SK-N-MC (cell line): ENCODE measurements at regions not wholly inside any gene's neighbourhood (a gene's known extent, or its start where the extent isn't known, plus 50 kb on each side); places are given as distances from the start of the nearest gene placed in this dataset.

ENCODE experiments used
- DNase-seq: peaks from one replicate; pipeline ENCODE4 v3.0.0-alpha.2; 2011; ENCODE audit warnings: low read depth, low spot score
- H3K27ac ChIP-seq: fragments of 200-600 bp; sonication (generic); 2 replicates; pipeline ENCODE4 v1.5.1; 2016; ENCODE audit warnings: mixed run types
- H3K36me3 ChIP-seq: fragments of 200-600 bp; sonication (generic); 2 replicates; pipeline ENCODE4 v1.6.1; 2017; ENCODE audit warnings: antibody characterized with exemption, low read length, mixed read lengths; ENCODE audit not compliant: insufficient read depth
- H3K4me3 ChIP-seq: fragments of 200-600 bp; sonication (generic); 2 replicates; pipeline ENCODE4 v1.5.1; 2016
- H3K9ac ChIP-seq: fragments of 200-600 bp; sonication (generic); 2 replicates; pipeline ENCODE4 v1.8.0; 2017; ENCODE audit warnings: mixed run types, mixed read lengths; ENCODE audit not compliant: insufficient read length
- H3K9me3 ChIP-seq: fragments of 200-600 bp; sonication (generic); 2 replicates; pipeline ENCODE4 v1.6.1; 2017; ENCODE audit warnings: low read depth, mild to moderate bottlenecking, antibody characterized with exemption, low read length, moderate library complexity, mixed read lengths
- EZH2 ChIP-seq: fragments of 200-600 bp; sonication (generic); IDR thresholded peaks from one replicate; pipeline ENCODE4 v1.6.1; 2017; ENCODE audit warnings: antibody characterized with exemption
- FOXP2 ChIP-seq: optimal IDR thresholded peaks from 2 replicates; pipeline ENCODE3; 2011; ENCODE audit warnings: mild to moderate bottlenecking, moderate library complexity; ENCODE audit not compliant: insufficient read depth; ENCODE audit errors: extremely low read length, control extremely low read depth
- POLR2AphosphoS5 ChIP-seq: IDR thresholded peaks from 2 replicates; pipeline ENCODE4 v1.6.1; 2012; ENCODE audit warnings: mild to moderate bottlenecking, low read depth, low read length, borderline replicate concordance

GRCh38 chr17:33583518-33584417 is 290.7 kb upstream of the ASIC2 start:
- no peak overlapping the region for H3K4me3 ChIP-seq
- TF ChIP-seq FOXP2, result no peak
- no peak for TF ChIP-seq EZH2
- no peak for TF ChIP-seq POLR2AphosphoS5
- H3K36me3 ChIP-seq, result no peaks in the 10 kb centered on the region
- no peak for DNase-seq
- H3K9ac ChIP-seq, result no peak overlapping the region
- H3K27ac ChIP-seq, result no peak overlapping the region
- H3K9me3 ChIP-seq, result no peaks in the 10 kb centered on the region

- no peak for DNase-seq
These were observed 300.9 kb upstream of the ASIC2 start for GRCh38 chr17:33593991-33594390.

GRCh38 chr17:33595828-33596227 is 302.7 kb upstream of the ASIC2 start:
- no peak overlapping the region for H3K27ac ChIP-seq
- H3K4me3 ChIP-seq, result no peak overlapping the region
- DNase-seq, result no peak
- no peak overlapping the region for H3K9ac ChIP-seq
- TF ChIP-seq EZH2, result no peak
- no peak for TF ChIP-seq POLR2AphosphoS5
- no peak for TF ChIP-seq FOXP2
- no peaks in the 10 kb centered on the region for H3K9me3 ChIP-seq
- H3K36me3 ChIP-seq, result no peaks in the 10 kb centered on the region

More at GRCh38 chr17:33593991-33594390, 300.9 kb upstream of the ASIC2 start:
- Histone ChIP-seq H3K27ac (no peak overlapping the region), H3K9ac (no peak overlapping the region), H3K4me3 (no peak overlapping the region), H3K9me3 (no peaks in the 10 kb centered on the region), H3K36me3 (no peaks in the 10 kb centered on the region)
- TF ChIP-seq FOXP2 (no peak), EZH2 (no peak), POLR2AphosphoS5 (no peak)

- Histone ChIP-seq H3K27ac (no peak overlapping the region), H3K4me3 (no peak overlapping the region), H3K9me3 (no peaks in the 10 kb centered on the region), H3K36me3 (no peaks in the 10 kb centered on the region), H3K9ac (no peak overlapping the region)
- DNase-seq, result no peak
- no peak for TF ChIP-seq FOXP2
These were observed 303.8 kb upstream of the ASIC2 start for GRCh38 chr17:33596899-33597298.

GRCh38 chr17:33598797-33599196 is 305.7 kb upstream of the ASIC2 start:
- H3K9ac ChIP-seq, result no peak overlapping the region
- no peak for DNase-seq
- TF ChIP-seq FOXP2 (no peak), EZH2 (no peak), POLR2AphosphoS5 (no peak)

GRCh38 chr17:33602981-33603380 is 309.9 kb upstream of the ASIC2 start:
- Histone ChIP-seq H3K4me3 (no peak overlapping the region), H3K27ac (no peak overlapping the region), H3K9me3 (no peaks in the 10 kb centered on the region), H3K36me3 (no peaks in the 10 kb centered on the region), H3K9ac (no peak overlapping the region)
- TF ChIP-seq FOXP2 (no peak), EZH2 (no peak), POLR2AphosphoS5 (no peak)
- DNase-seq, result no peak

More at GRCh38 chr17:33598797-33599196, 305.7 kb upstream of the ASIC2 start:
- Histone ChIP-seq H3K27ac (no peak overlapping the region), H3K9me3 (no peaks in the 10 kb centered on the region), H3K36me3 (no peaks in the 10 kb centered on the region), H3K4me3 (no peak overlapping the region)

- H3K36me3 ChIP-seq, result no peaks in the 10 kb centered on the region
- TF ChIP-seq EZH2 (no peak), POLR2AphosphoS5 (no peak)
- H3K27ac ChIP-seq, result no peak overlapping the region
These were observed 310.7 kb upstream of the ASIC2 start for GRCh38 chr17:33603789-33604188.

GRCh38 chr17:33611532-33611931 is 318.4 kb upstream of the ASIC2 start:
- no peak overlapping the region for H3K9ac ChIP-seq
- H3K9me3 ChIP-seq, result no peaks in the 10 kb centered on the region
- no peak overlapping the region for H3K4me3 ChIP-seq
- no peak for DNase-seq
- H3K36me3 ChIP-seq, result no peaks in the 10 kb centered on the region
- no peak overlapping the region for H3K27ac ChIP-seq
- TF ChIP-seq POLR2AphosphoS5 (no peak), FOXP2 (no peak), EZH2 (no peak)

More at GRCh38 chr17:33603789-33604188, 310.7 kb upstream of the ASIC2 start:
- H3K9me3 ChIP-seq, result no peaks in the 10 kb centered on the region
- no peak overlapping the region for H3K4me3 ChIP-seq
- no peak overlapping the region for H3K9ac ChIP-seq
- DNase-seq, result no peak

GRCh38 chr17:33615861-33616260 is 322.8 kb upstream of the ASIC2 start:
- Histone ChIP-seq H3K9ac (no peak overlapping the region), H3K4me3 (no peak overlapping the region), H3K9me3 (no peaks in the 10 kb centered on the region), H3K36me3 (no peaks in the 10 kb centered on the region), H3K27ac (no peak overlapping the region)
- TF ChIP-seq POLR2AphosphoS5, result no peak
- no peak for DNase-seq
